ENCODE measurements at regions not wholly inside any gene's neighbourhood (a gene's known extent, or its start where the extent isn't known, plus 50 kb on each side); places are given as distances from the start of the nearest gene placed in this dataset.

DNA sequence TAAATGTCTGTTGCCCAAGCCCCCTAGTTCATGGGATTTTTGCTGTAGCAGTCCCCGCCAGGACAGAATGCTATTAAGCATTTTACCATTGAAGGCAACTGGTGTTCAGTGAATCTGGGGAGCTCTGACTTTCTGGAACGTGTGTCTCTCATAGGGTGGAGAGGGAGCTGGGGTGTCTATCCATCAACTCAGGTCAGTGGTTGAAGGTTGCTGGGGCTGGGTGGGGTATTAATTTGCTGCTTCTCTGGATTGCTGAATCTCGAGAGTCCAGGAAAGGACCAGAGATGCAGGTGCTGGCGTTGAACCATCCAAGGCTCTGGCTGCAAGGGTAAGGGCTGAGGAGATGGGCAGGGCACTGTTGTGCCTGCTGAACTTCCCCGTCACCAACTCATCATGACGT lies 66.8 kb upstream of the NCK2 start:
- H3K36me3 ChIP-seq = no peaks in the 10 kb centered on the region
- peaks cover 0 to 4% (median 0%) of the 10 kb centered on the region in 3 donors for H3K4me1 ChIP-seq
- ATAC-seq = no peak
- no peak overlapping the region for H3K4me3 ChIP-seq
- no peak overlapping the region for H3K27ac ChIP-seq
- H3K27me3 ChIP-seq = peaks cover 4% of the 10 kb centered on the region
- 86% methylated on average over 1 of the region's 6 CpGs; no CpG with 5 or more reads in 1 of the 2 donors for WGBS, 2 donors (ENCODE audit: low coverage in 1 of 2)
- no peaks in the 10 kb centered on the region for H3K9me3 ChIP-seq
- TF ChIP-seq POLR2A (IDR thresholded peaks at IDR 0.05) = no peak
- TF ChIP-seq, protein P1, sequence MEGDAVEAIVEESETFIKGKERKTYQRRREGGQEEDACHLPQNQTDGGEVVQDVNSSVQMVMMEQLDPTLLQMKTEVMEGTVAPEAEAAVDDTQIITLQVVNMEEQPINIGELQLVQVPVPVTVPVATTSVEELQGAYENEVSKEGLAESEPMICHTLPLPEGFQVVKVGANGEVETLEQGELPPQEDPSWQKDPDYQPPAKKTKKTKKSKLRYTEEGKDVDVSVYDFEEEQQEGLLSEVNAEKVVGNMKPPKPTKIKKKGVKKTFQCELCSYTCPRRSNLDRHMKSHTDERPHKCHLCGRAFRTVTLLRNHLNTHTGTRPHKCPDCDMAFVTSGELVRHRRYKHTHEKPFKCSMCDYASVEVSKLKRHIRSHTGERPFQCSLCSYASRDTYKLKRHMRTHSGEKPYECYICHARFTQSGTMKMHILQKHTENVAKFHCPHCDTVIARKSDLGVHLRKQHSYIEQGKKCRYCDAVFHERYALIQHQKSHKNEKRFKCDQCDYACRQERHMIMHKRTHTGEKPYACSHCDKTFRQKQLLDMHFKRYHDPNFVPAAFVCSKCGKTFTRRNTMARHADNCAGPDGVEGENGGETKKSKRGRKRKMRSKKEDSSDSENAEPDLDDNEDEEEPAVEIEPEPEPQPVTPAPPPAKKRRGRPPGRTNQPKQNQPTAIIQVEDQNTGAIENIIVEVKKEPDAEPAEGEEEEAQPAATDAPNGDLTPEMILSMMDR (IDR thresholded peaks at IDR 0.05) = no peak
- no peak for TF ChIP-seq POLR2AphosphoS5 (IDR thresholded peaks at IDR 0.05)
- TF ChIP-seq EP300 (IDR thresholded peaks at IDR 0.05) = no peak

DNA sequence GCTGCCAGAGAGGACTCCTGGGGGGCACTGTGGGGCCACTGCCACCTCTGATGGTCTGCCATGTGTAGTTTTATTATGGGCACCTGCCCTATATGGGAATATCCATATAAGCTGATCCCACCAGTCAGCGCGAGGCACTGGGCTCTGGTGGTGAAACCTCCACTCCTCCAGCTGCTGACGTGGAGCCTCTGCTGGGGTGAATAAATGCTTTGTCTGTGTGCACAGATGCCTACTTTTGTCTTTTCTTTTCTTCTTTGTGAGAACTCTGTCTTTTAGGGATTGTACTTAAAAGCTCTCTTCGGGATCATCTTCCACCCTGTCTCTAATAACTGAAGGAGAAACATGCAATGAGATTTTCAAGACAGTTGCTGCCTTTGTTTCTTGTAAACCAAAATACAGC lies 68.9 kb upstream of the NCK2 start:
- TF ChIP-seq POLR2AphosphoS5 (IDR thresholded peaks at IDR 0.05) (no peak), EP300 (IDR thresholded peaks at IDR 0.05) (no peak), POLR2A (IDR thresholded peaks at IDR 0.05) (no peak)
- TF ChIP-seq, protein P1 (IDR thresholded peaks at IDR 0.05) = no peak
- no peaks in the 10 kb centered on the region for H3K9me3 ChIP-seq
- ATAC-seq = no peak
- H3K4me3 ChIP-seq = no peak overlapping the region
- H3K36me3 ChIP-seq = no peaks in the 10 kb centered on the region
- 46 to 48% methylated on average over 4 of the region's 4 CpGs for WGBS, 2 donors (ENCODE audit: low coverage in 1 of 2)
- H3K4me1 ChIP-seq = peaks cover 0 to 13% (median 0%) of the 10 kb centered on the region in 3 donors
- no peak overlapping the region for H3K27ac ChIP-seq
- peaks cover 4% of the 10 kb centered on the region for H3K27me3 ChIP-seq

DNA sequence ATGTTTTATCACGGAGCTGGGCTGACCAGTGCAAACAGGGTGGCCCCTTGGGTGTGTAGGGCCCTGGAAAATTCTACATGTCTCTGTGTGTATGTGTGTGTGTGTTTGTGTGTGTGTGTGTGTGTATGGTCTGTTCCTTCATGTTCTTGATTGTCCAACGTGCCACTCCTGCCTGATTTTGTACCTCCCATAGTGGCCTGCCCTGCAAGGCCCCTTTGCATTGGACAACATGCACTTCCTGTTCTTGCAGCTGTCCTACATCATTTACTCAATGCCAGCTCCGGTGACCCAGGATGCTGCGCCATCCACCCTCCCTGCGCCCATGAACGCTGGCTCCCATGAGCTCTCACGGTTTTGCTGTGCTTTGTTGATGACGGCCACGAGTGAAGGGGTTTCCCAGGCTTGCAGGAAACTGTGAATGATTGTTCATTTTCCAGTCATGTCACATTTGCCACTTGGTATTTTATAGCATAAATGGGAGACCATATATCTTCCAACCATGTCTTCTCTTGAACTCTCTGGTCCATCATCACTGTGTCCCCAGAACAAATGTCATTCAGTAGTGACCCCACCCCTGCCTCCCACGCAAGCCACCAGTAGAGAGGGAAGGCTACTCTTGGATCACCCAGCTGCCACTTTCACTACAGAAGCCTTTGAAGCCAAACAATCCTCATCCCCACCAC lies 69.7 kb upstream of the NCK2 start:
- peaks cover 4% of the 10 kb centered on the region for H3K27me3 ChIP-seq
- peaks cover 0 to 21% (median 0%) of the 10 kb centered on the region in 3 donors for H3K4me1 ChIP-seq
- H3K4me3 ChIP-seq = no peak overlapping the region
- 54 to 73% methylated on average over 4 of the region's 10 CpGs for WGBS, 2 donors (ENCODE audit: low coverage in 1 of 2)
- TF ChIP-seq POLR2A (IDR thresholded peaks at IDR 0.05) (no peak), EP300 (IDR thresholded peaks at IDR 0.05) (no peak), POLR2AphosphoS5 (IDR thresholded peaks at IDR 0.05) (no peak)
- TF ChIP-seq, protein P1 (IDR thresholded peaks at IDR 0.05) = no peak
- no peaks in the 10 kb centered on the region for H3K36me3 ChIP-seq
- no peaks in the 10 kb centered on the region for H3K9me3 ChIP-seq
- no peak overlapping the region for H3K27ac ChIP-seq
- no peak for ATAC-seq

DNA sequence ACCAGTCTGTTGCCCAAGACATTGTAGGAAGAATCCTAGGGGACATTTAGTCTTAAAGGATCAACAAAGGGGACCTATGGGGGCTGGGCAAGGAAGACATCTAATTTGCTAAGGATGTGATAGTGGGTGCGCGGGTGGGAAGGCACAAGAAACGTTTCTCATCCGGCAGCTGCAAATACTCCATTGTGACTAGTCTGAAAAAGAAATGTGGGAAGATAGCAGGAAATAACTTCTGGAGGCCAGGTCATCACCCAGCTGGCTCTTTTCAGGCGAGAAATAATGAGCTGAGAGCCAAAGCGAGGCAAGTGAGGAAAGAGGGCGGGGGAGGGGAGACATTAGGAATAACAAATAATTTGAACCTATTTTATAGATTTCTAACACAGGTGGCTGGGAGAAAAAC lies 70.3 kb upstream of the NCK2 start:
- Histone ChIP-seq H3K27me3 (peaks cover 4% of the 10 kb centered on the region), H3K27ac (no peak overlapping the region), H3K36me3 (no peaks in the 10 kb centered on the region), H3K4me3 (no peak overlapping the region), H3K9me3 (no peaks in the 10 kb centered on the region), H3K4me1 (peaks cover 0 to 21% (median 0%) of the 10 kb centered on the region in 3 donors)
- TF ChIP-seq POLR2A (IDR thresholded peaks at IDR 0.05) = no peak
- TF ChIP-seq EP300 (IDR thresholded peaks at IDR 0.05) = no peak
- TF ChIP-seq, protein P1 (IDR thresholded peaks at IDR 0.05) = no peak
- TF ChIP-seq POLR2AphosphoS5 (IDR thresholded peaks at IDR 0.05) = peak; percentile 34
- 35 to 54% methylated on average over 6 to 7 of the region's 7 CpGs for WGBS, 2 donors (ENCODE audit: low coverage in 1 of 2)
- ATAC-seq = peak; percentile 39

DNA sequence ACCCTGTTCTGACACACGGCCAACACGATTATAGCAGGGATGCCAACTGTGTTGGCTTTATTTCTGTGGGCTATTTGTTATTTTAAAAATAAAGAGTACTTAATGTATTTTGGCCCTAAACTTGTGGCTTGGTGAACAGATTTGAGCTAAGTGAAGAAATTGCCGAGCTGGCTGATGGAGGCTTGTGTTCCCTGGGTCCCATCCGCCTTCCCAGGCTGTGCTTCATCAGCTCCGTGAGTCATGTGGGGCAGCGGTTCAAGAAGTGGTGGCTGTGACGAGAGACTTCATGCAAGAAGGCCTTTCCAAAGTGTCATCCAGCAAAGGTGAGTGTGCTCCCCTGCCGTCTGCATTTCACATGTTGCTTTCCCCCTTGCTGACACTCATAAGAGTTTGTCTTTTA lies 73.6 kb upstream of the NCK2 start:
- peak; percentile 74 for ATAC-seq
- TF ChIP-seq POLR2AphosphoS5 (IDR thresholded peaks at IDR 0.05) = peak; percentile 53
- TF ChIP-seq EP300 (IDR thresholded peaks at IDR 0.05) = no peak
- no peak overlapping the region for H3K4me3 ChIP-seq
- no peaks in the 10 kb centered on the region for H3K36me3 ChIP-seq
- WGBS, 2 donors (ENCODE audit: low coverage in 1 of 2) = 43 to 46% methylated on average over 2 to 8 of the region's 8 CpGs
- H3K9me3 ChIP-seq = peaks cover 0 to 14% (median 0%) of the 10 kb centered on the region in 3 donors
- H3K4me1 ChIP-seq = peaks cover 0 to 21% (median 0%) of the 10 kb centered on the region in 3 donors
- peak overlapping the region in 1 of 4 donors; percentile 38 for H3K27ac ChIP-seq
- H3K27me3 ChIP-seq = no peaks in the 10 kb centered on the region

Data from gastroesophageal sphincter (tissue), 4 donors.